ENCODE measurements at regions not wholly inside any gene's neighbourhood (a gene's known extent, or its start where the extent isn't known, plus 50 kb on each side); places are given as distances from the start of the nearest gene placed in this dataset.

DNA sequence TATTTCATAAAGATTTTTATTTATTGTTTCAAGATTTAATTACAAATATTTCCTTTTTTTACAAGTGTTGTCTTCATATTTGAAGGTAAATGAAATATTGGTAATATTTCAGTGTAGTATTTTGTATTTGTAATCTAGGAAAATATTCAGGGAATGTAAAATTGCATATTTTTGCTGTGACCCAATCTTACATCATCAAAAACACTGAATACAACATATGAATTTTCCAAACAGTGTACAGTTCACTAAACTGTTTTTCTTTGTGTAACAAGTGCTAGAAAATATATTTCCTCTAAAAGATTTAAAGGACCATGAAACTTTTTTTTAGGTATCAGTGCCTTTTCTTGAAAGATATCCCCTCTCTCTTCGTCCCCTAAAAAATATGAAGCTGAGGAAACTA lies 251.9 kb upstream of the KCND2 start:
- Histone ChIP-seq H3K27me3 (ENCODE audit: insufficient read depth, low read length, poor library complexity, severe bottlenecking) (no peaks in the 10 kb centered on the region), H3K36me3 (ENCODE audit: insufficient read depth, low read length) (no peaks in the 10 kb centered on the region), H3K4me1 (ENCODE audit: insufficient read depth, low read length) (no peaks in the 10 kb centered on the region), H3K4me3 (ENCODE audit: low read length) (no peak overlapping the region), H3K9me3 (ENCODE audit: low read length) (no peaks in the 10 kb centered on the region), H3K27ac (ENCODE audit: low read depth, low read length) (no peak overlapping the region)
- Mint-ChIP-seq H3K4me1 (no peaks in the 10 kb centered on the region), H3K4me3 (no peak overlapping the region), H3K9me3 (peaks cover 0 to 8% (median 4%) of the 10 kb centered on the region in 5 donors), H3K36me3 (no peaks in the 10 kb centered on the region), H3K27ac (no peak overlapping the region), H3K27me3 (no peaks in the 10 kb centered on the region)
- CTCF ChIA-PET = no interaction called here
- POLR2A ChIA-PET = no interaction called here
- no peak for DNase-seq

DNA sequence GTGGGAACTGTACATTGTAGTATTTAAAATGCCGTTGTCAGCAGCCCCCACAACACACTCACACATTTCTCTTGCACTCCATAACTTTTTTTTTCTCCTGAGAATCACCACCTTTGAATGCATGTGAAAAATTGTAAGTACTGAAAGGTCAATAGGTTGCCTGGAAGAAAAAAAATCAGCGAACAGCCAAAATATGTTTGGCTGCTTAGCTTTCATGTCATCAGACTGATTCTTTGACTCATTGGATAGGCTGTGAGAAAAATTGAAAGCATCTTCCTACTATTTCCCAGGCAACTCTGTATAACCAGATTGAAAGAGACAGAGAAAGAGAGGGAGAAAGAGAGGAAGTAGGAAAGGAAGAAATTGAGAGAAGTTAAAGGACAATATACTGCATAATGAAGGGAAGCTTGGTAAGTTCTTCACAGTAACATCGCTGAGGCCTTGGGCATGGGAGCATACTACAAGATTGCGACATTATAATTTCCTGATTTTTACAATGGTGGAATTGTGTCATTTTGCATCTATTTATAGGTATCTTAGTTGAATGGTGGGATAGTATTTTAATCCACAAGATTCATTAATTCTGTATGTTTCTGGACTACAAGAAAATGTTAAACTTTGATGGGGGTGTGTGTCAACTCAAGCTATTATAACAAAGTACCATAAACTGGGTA lies 249.3 kb upstream of the KCND2 start:
- Histone ChIP-seq H3K36me3 (ENCODE audit: insufficient read depth, low read length) (no peaks in the 10 kb centered on the region), H3K9me3 (ENCODE audit: low read length) (no peaks in the 10 kb centered on the region), H3K27ac (ENCODE audit: low read depth, low read length) (no peak overlapping the region), H3K4me1 (ENCODE audit: insufficient read depth, low read length) (no peaks in the 10 kb centered on the region), H3K4me3 (ENCODE audit: low read length) (no peak overlapping the region), H3K27me3 (ENCODE audit: insufficient read depth, low read length, poor library complexity, severe bottlenecking) (no peaks in the 10 kb centered on the region)
- CTCF ChIA-PET = interaction anchor here (0.5 kb wide), 1 partner anchor 24 kb away, joined by 3 read pairs; no protein-coding TSS in a partner anchor
- DNase-seq = no peak
- no peaks in the 10 kb centered on the region for H3K4me1 Mint-ChIP-seq
- H3K9me3 Mint-ChIP-seq = peaks cover 0 to 8% (median 6%) of the 10 kb centered on the region in 5 donors
- H3K27me3 Mint-ChIP-seq = no peaks in the 10 kb centered on the region
- H3K27ac Mint-ChIP-seq = no peak overlapping the region
- H3K36me3 Mint-ChIP-seq = no peaks in the 10 kb centered on the region
- no peak overlapping the region for H3K4me3 Mint-ChIP-seq
- POLR2A ChIA-PET = no interaction called here

DNA sequence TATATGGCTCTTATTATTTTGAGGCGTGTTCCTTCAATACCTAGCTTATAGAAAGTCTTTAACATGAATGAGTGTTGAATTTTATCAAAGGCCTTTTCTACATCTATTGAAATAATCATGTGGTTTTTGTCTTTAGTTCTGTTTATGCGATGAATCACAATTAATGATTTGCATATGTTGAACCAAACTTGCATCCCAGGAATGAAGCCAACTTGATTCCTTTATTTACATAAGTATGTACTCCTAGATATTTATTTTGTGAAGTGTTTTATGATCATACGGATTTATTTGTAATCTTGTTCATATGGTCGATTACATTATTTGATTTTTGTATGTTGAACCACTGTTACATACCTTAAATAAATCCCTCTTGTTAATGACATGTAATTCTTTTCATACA lies 244.3 kb upstream of the KCND2 start:
- H3K27me3 Mint-ChIP-seq = no peaks in the 10 kb centered on the region
- POLR2A ChIA-PET = no interaction called here

DNA sequence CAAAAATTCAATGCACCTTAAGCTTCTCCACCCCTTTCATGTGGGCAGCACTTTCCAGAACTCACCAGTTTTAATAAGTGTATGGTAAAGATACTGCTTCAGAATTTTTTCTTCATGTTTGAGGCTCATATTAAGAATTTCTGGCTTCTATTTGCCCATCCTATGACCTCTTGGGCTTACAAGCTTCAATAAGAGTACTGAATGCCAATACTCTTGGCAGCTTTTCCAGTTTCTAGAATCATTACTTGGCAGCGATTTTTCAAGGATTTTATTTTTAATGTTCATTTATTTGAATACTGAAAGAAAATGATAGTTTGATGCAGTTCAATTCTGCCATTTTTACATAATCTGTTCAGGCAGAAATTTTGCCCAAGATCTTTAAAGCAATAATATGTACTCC lies 242.1 kb upstream of the KCND2 start:
- H3K9me3 Mint-ChIP-seq = peaks cover 0 to 20% (median 5%) of the 10 kb centered on the region in 5 donors
- Histone ChIP-seq H3K4me1 (ENCODE audit: insufficient read depth, low read length) (no peaks in the 10 kb centered on the region), H3K36me3 (ENCODE audit: insufficient read depth, low read length) (no peaks in the 10 kb centered on the region), H3K4me3 (ENCODE audit: low read length) (no peak overlapping the region), H3K27ac (ENCODE audit: low read depth, low read length) (no peak overlapping the region), H3K9me3 (ENCODE audit: low read length) (no peaks in the 10 kb centered on the region), H3K27me3 (ENCODE audit: insufficient read depth, low read length, poor library complexity, severe bottlenecking) (no peaks in the 10 kb centered on the region)
- H3K27ac Mint-ChIP-seq = no peak overlapping the region
- DNase-seq = no peak
- H3K36me3 Mint-ChIP-seq = no peaks in the 10 kb centered on the region
- ChIA-PET CTCF (no interaction called here), POLR2A (no interaction called here)
- no peaks in the 10 kb centered on the region for H3K4me1 Mint-ChIP-seq
- H3K4me3 Mint-ChIP-seq = no peak overlapping the region
- no peaks in the 10 kb centered on the region for H3K27me3 Mint-ChIP-seq

More for the DNA sequence above, 244.3 kb upstream of the KCND2 start:
- DNase-seq = no peak
- no peak overlapping the region for H3K27ac Mint-ChIP-seq
- peaks cover 0 to 23% (median 2%) of the 10 kb centered on the region in 5 donors for H3K9me3 Mint-ChIP-seq
- H3K4me3 Mint-ChIP-seq = no peak overlapping the region
- no peaks in the 10 kb centered on the region for H3K4me1 Mint-ChIP-seq
- no peak overlapping the region for H3K27ac ChIP-seq (ENCODE audit: low read depth, low read length)
- no peaks in the 10 kb centered on the region for H3K27me3 ChIP-seq (ENCODE audit: insufficient read depth, low read length, poor library complexity, severe bottlenecking)
- H3K4me1 ChIP-seq (ENCODE audit: insufficient read depth, low read length) = no peaks in the 10 kb centered on the region
- no peaks in the 10 kb centered on the region for H3K9me3 ChIP-seq (ENCODE audit: low read length)
- no peak overlapping the region for H3K4me3 ChIP-seq (ENCODE audit: low read length)
- H3K36me3 ChIP-seq (ENCODE audit: insufficient read depth, low read length) = no peaks in the 10 kb centered on the region
- H3K36me3 Mint-ChIP-seq = no peaks in the 10 kb centered on the region
- CTCF ChIA-PET = no interaction called here

DNA sequence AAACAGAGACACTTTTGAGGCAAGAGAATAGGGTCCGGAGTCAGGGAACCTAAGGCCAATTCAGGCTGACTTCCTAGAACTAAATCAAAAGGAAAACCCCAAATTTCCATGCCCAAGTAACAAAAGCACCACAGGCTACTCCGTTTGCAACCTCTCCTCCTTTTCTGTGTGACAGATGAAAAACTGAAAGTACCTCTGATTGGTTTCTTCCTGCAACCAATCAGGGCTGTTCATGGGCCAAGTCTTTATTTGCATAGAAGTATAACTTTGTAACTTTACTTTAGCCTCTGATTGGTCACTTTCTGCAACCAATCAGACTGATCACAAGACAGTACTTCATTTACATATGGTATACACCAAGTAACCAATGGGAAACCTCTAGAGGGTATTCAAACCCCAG lies 239.9 kb upstream of the KCND2 start:
- H3K9me3 Mint-ChIP-seq = peaks cover 2 to 21% (median 9%) of the 10 kb centered on the region in 5 donors
- DNase-seq = no peak
- H3K4me1 ChIP-seq (ENCODE audit: insufficient read depth, low read length) = no peaks in the 10 kb centered on the region
- H3K36me3 Mint-ChIP-seq = no peaks in the 10 kb centered on the region
- CTCF ChIA-PET = no interaction called here
- H3K4me1 Mint-ChIP-seq = no peaks in the 10 kb centered on the region
- no peaks in the 10 kb centered on the region for H3K27me3 Mint-ChIP-seq
- H3K27me3 ChIP-seq (ENCODE audit: insufficient read depth, low read length, poor library complexity, severe bottlenecking) = no peaks in the 10 kb centered on the region
- H3K27ac ChIP-seq (ENCODE audit: low read depth, low read length) = no peak overlapping the region
- H3K4me3 ChIP-seq (ENCODE audit: low read length) = no peak overlapping the region
- no peak overlapping the region for H3K27ac Mint-ChIP-seq
- POLR2A ChIA-PET = no interaction called here
- no peaks in the 10 kb centered on the region for H3K9me3 ChIP-seq (ENCODE audit: low read length)
- H3K4me3 Mint-ChIP-seq = no peak overlapping the region
- no peaks in the 10 kb centered on the region for H3K36me3 ChIP-seq (ENCODE audit: insufficient read depth, low read length)

DNA sequence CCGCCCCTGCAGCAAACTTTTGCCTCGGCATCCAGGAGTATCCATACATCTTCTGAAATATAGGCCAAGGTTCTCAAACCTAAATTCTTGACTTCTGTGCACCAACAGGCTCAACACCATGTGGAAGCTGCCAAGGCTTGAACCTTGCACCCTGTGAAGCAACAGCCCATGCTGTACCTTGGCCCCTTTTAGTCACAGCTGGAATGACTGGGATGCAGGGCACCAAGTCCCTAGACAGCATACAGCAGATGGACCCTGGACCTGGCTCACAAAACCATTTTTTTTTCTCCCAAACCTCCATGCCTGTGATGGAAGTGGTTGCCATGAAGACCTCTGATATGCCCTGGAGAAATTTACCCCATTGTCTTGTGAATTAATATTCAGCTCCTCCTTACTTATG lies 233.8 kb upstream of the KCND2 start:
- no peak overlapping the region for H3K27ac Mint-ChIP-seq
- H3K4me3 ChIP-seq (ENCODE audit: low read length) = no peak overlapping the region
- no peaks in the 10 kb centered on the region for H3K4me1 ChIP-seq (ENCODE audit: insufficient read depth, low read length)
- peaks cover 4 to 34% (median 18%) of the 10 kb centered on the region in 5 donors for H3K9me3 Mint-ChIP-seq
- no peaks in the 10 kb centered on the region for H3K27me3 ChIP-seq (ENCODE audit: insufficient read depth, low read length, poor library complexity, severe bottlenecking)
- ChIA-PET CTCF (no interaction called here), POLR2A (no interaction called here)
- H3K9me3 ChIP-seq (ENCODE audit: low read length) = no peaks in the 10 kb centered on the region
- DNase-seq = no peak
- H3K4me1 Mint-ChIP-seq = no peaks in the 10 kb centered on the region
- no peaks in the 10 kb centered on the region for H3K36me3 ChIP-seq (ENCODE audit: insufficient read depth, low read length)
- H3K27ac ChIP-seq (ENCODE audit: low read depth, low read length) = no peak overlapping the region
- H3K4me3 Mint-ChIP-seq = no peak overlapping the region
- H3K27me3 Mint-ChIP-seq = no peaks in the 10 kb centered on the region
- H3K36me3 Mint-ChIP-seq = no peaks in the 10 kb centered on the region

DNA sequence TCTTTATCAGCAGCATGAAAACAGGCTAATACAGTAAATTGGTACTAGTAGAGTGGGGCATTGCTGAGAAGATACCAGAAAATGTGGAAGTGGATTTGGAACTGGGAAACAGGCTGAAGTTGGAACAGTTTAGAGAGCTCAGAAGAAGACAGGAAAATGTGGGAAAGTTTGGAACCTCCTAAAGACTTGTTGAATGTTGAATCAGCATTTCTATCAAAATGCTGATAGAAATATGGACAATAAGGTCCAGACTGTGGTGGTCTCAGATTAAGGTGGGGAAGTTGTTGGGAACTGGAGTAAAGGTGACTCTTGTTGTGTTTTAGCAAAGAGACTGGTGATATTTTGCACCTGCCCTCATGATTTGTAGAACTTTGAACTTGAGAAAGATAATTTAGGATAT lies 231.2 kb upstream of the KCND2 start:
- H3K9me3 Mint-ChIP-seq = peaks cover 2 to 45% (median 15%) of the 10 kb centered on the region in 5 donors
- Histone ChIP-seq H3K27ac (ENCODE audit: low read depth, low read length) (no peak overlapping the region), H3K4me3 (ENCODE audit: low read length) (no peak overlapping the region), H3K9me3 (ENCODE audit: low read length) (no peaks in the 10 kb centered on the region), H3K4me1 (ENCODE audit: insufficient read depth, low read length) (no peaks in the 10 kb centered on the region), H3K36me3 (ENCODE audit: insufficient read depth, low read length) (no peaks in the 10 kb centered on the region), H3K27me3 (ENCODE audit: insufficient read depth, low read length, poor library complexity, severe bottlenecking) (no peaks in the 10 kb centered on the region)
- H3K27ac Mint-ChIP-seq = no peak overlapping the region
- POLR2A ChIA-PET = no interaction called here
- no peaks in the 10 kb centered on the region for H3K4me1 Mint-ChIP-seq
- no peak overlapping the region for H3K4me3 Mint-ChIP-seq
- no peaks in the 10 kb centered on the region for H3K27me3 Mint-ChIP-seq
- DNase-seq = no peak
- no peaks in the 10 kb centered on the region for H3K36me3 Mint-ChIP-seq
- CTCF ChIA-PET = no interaction called here

DNA sequence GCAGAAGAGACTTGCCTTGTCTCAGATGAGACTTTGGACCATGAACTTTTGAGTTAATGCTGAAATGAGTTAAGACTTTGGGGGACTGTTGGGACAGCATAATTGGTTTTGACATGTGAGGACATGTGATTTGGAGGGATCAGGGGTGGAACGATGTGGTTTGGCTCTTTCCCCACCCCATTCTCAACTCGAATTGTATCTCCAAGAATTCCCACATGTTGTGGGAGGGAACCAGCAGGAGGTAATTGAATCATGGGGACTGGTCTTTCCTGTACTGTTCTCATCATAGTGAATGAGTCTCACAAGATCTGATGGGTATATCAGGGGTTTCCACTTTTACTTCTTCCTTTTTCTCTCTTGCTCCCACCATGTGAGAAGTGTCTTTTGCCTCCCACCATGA lies 229.7 kb upstream of the KCND2 start:
- DNase-seq = no peak
- Histone ChIP-seq H3K36me3 (ENCODE audit: insufficient read depth, low read length) (no peaks in the 10 kb centered on the region), H3K27ac (ENCODE audit: low read depth, low read length) (no peak overlapping the region), H3K9me3 (ENCODE audit: low read length) (no peaks in the 10 kb centered on the region), H3K4me3 (ENCODE audit: low read length) (no peak overlapping the region), H3K27me3 (ENCODE audit: insufficient read depth, low read length, poor library complexity, severe bottlenecking) (no peaks in the 10 kb centered on the region), H3K4me1 (ENCODE audit: insufficient read depth, low read length) (no peaks in the 10 kb centered on the region)
- H3K36me3 Mint-ChIP-seq = no peaks in the 10 kb centered on the region
- H3K27ac Mint-ChIP-seq = no peak overlapping the region
- H3K9me3 Mint-ChIP-seq = peaks cover 2 to 52% (median 11%) of the 10 kb centered on the region in 5 donors
- H3K4me3 Mint-ChIP-seq = no peak overlapping the region
- H3K27me3 Mint-ChIP-seq = no peaks in the 10 kb centered on the region
- no peaks in the 10 kb centered on the region for H3K4me1 Mint-ChIP-seq
- CTCF ChIA-PET = no interaction called here
- POLR2A ChIA-PET = no interaction called here

Measured in CD8-positive, alpha-beta memory T cell (primary cell).